ENCODE measurements at regions not wholly inside any gene's neighbourhood (a gene's known extent, or its start where the extent isn't known, plus 50 kb on each side); places are given as distances from the start of the nearest gene placed in this dataset.
"Not testable (repeated sequence)": the region's sequence is repeated elsewhere in the genome, so short reads cannot be mapped to it uniquely, and the experiment has no call there.

DNA sequence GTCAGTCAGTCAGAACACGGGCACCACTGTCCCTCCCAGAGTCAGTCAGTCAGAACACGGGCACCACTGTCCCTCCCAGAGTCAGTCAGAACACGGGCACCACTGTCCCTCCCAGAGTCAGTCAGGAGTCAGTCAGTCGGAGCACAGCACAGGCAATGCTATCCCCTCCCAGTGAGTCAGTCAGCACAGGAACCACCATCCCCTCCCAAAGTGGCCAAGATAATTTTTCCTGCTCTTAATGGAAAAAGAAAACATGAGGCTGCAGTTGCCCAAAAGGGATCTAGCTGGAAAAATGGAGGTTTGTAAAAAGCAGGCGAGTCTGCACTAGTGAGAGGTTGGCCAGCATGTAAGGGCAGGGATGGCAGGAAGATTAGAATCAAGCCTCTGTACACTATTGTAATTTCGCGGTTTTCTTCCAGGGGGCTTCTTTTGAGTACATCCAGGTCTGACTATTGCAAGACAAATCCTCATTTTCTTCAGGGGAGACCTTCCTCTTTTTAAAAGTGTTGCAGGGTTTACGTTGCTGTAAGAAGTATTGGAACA is 213.8 kb downstream of the SIPA1L2 start:
- no peak for DNase-seq (ENCODE audit: low spot score)

DNA sequence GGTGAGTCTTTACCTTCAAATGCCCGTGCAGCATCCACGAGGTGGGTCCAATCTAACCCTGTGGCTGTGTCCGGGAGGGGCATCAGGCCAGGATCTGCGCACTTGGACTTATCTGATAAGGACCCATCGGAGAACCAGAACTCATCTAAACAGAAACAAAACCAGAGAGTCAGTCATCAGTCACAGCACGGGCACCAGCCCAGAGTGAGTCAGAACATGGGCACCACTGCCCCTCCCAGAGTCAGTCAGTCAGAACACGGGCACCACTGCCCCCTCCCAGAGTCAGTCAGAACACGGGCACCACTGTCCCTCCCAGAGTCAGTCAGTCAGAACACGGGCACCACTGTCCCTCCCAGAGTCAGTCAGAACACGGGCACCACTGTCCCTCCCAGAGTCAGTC is 214.5 kb downstream of the SIPA1L2 start:
- DNase-seq (ENCODE audit: low spot score): not testable (repeated sequence)

DNA sequence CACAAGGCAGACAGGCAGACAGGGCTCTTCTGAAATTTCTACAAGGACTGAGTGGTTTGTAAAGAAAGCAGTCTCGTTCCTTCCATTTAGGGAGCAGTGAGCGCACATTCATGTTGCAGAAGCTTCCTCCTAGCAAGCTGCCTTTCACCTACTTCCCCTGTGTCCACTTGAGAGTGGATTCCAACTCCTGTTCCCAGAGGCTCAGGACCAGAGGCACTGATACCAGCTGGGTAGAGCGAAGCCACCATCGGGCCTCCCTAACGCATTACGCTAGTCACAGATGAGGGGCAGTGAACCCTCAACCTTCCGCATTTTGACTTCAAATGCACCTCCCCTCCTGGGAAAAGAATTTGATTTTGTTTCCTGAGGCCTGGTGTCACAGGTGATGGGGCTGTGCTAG is 215.8 kb downstream of the SIPA1L2 start:
- DNase-seq (ENCODE audit: low spot score): no peak

DNA sequence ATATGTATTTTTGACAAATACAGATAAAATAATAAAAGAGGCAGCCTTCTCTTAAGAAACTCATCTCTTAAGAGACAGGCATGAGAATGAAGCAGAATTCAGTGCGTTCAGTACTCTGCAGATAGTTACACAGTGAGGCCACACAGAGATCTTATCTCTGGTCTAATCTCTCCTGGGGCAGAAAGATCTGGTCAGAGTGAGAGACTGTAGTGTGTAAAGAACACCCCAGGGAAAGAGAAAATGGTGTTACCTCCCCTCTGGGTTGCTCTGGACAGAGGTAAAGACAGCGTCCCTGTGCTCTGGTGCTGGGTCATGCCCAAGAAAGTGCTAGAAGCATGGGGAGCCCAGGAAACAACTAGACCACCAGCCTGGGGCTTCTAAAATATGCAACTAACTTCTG is 216.3 kb downstream of the SIPA1L2 start:
- DNase-seq (ENCODE audit: low spot score): no peak

DNA sequence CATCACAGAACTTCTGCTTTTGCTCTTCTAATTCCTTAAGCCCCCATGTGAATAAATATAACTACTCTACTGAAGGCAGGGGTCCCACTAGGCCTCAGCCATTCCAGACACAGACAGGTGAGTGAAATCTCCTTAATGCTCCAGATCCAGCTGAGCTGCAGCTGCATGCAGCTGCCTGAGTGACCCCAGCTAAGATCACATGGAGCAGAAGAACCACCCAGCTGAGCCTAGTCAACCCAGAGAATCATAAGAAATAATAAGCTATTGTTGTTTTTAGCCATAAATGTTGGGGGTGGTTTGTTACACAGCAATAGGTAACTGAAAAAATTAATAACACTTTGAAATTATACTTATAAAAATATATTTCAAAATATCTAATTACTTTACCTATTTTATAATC is 220.3 kb downstream of the SIPA1L2 start:
- no peak for DNase-seq (ENCODE audit: low spot score)

DNA sequence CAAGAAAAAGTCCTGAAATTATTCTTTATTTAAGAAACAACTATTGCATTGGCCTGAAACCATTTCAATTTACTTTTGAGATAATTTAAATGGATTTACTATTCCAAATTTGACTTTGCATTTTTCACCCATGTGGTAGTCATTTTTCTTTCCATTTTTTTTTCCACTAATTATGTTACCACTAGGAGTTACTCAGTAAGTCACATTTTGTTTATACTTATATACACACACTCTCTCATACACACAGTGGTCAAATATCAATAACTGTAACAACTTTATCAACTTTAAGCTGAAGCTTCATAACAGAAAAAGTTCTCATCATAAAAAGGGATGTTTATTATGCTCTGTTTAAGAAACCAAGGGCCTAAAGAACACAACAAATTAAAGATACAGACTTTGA is 222.8 kb downstream of the SIPA1L2 start:
- DNase-seq (ENCODE audit: low spot score): no peak

DNA sequence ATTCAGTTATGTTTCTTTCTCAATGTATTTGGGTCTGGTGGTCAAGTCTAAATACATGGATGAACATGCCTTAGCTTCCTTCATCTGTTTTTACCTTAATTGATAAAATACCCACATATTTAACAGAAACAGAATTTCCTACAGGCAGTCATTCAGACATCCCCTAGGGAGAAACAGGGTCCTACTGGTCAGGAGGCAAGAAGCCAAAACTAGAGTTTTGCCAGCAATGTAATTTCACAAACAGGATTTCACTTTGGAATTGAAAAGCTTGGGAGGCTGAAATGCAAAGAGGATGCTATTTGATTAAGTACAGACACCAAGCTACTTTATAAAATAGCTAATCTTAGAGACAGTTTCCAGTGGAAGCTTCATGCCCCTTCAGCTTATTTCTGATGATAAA is 224.2 kb downstream of the SIPA1L2 start:
- no peak for DNase-seq (ENCODE audit: low spot score)

DNA sequence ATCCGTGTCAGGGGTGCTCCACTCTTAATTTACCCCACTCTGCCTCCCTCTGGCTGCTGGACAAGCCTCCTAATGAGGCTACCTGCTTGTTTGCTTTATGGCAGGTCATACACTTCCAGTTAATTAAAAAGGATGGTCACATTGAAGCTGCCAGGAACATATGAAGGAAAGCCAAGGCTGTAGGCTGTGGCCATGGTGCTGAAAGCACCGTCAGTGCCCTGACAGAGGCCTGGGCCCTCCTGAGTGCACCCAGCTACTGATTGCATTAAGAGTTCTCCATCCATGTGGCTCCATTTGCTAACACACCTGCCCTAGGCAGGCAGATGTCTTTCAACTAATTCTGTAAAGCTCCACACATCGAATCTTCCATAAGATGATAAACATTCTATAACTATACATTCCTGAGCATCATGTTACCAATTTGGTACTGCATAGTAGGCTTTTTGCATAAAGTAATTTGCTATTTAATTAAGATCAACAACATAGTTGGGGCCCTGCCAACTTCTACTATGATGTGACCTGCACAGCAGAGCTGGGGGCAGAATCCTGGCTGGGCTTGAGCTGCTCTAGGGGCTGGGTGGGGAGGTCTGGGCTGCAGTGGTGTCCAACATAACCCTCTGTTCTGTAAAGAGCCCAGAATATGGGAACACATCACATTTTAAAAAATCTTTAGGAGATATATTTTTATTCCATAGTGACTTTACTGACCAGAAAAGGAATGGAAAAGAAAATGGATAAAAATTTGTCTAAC is 224.8 kb downstream of the SIPA1L2 start:
- no peak for DNase-seq (ENCODE audit: low spot score)

DNA sequence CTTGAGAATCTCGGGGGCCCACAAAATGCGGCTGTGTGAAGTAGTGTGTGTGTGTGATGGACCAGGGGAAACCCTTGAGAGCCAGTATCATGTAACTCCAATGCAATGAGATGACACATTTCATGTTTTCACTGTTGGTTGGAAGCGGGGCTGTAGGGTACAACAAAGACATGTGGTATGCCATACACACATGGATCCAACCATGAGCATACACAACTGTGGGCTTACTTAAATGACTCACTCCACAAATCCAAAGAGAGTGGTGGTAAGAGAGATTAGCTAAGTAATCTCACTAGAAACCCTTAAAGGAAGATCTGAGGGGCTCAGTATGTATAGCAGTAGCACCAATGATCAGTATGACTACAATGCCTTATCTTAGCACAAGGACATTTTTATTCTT is 225.7 kb downstream of the SIPA1L2 start:
- DNase-seq (ENCODE audit: low spot score): no peak

DNA sequence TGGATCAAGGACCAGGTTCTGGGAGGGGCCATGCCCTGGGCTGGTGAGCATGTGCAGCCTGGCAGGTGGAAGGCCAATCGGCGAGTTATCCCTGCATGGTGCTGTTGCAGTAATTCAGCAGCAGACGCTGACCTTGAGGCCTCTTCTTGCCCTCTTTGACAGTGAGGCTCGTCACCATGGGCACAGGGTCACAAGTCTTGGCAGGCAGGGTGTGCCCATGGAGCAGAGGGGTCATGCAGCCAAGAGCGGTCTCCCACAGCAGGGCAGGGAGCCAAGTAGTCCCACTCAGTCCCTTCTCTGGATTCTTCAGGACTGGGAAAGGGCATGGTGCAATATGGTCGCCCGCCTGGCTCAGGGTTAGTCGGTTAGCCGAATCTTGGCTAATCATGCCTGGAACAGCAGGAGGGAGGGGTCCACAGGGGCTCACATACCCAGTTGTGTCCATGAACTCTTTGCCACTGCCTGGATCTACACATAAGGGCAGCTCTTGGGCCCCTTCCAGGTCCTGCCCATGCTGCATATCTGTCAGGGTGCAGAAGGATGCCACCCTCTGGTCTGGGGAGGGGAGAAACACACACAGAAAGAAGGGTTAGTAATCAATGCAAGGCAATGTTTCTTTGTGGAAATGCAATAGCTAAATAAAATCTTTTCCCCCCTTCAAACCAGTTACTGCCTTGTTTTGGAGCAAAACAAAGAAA is 226.8 kb downstream of the SIPA1L2 start:
- DNase-seq (ENCODE audit: low spot score): no peak

DNA sequence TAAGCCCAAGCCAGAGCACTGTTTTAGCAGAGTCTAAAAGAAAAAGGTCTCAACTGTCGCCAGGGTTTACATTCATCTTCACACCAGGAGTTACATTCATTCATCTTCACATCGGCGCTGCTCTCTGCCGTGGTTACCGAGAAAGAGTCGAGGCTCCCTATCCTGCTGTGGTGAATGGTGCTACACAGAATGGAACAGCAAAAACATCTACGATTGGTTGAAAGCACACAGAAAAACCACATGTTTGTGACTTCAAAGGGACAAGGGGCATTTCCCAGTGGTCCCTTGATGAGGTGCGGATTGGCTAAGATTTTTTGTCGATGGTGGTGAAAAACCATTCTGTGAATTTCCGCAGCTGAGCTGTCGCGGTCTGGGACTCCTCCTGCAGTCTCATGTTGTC is 231.1 kb downstream of the SIPA1L2 start:
- DNase-seq (ENCODE audit: low spot score): no peak

DNA sequence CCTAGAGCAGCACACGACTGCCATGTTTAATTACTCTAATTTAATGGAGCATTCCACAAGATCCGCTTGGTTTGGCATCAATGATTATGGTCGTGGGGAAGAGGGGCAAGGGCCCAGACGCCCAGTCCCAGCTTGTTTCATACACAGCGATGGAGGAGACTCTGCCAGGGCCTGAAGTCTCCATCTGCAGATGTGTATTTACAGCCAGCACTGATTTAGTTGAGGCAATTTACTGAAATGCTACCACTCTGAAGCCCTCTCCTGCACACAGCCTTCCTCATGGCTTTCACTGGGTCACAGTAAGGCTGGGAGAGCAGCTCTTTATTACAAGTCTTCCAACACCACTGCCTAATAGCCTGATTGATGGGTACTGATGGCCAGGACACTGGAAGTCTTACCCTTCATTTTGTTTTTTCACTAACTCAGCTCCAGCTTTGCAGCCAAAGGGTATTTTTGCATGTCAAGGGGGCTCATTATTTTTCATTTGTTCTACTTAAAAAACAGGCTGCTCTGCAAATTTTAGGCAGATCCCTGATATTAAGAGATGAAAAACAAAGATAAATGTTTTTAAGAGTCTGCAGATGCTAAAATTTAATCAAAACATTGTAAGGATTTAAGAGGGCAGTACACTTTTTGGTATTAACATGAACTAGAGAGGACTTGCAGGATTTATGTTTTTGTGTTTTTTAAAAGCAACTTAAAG is 236.3 kb downstream of the SIPA1L2 start:
- DNase-seq (ENCODE audit: low spot score): no peak

DNA sequence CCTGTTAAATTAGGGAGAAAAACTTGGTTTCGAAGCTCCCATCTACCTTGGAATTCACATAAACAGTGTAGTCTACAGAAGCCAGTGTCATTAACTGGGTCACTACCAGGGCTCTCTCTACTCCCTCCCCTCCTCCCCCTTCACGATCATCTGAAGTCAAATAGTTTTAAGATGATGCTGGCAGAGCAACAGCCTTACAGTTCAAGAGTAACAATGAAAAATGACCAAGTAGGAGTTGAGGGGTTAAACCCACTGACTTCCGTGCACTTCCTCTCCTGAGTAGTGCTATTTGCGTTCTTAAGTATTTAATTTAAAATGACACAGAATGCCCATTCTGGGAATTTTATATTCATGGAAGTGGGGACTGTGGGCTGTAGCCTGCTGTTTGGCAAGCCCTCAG is 236.9 kb downstream of the SIPA1L2 start:
- no peak for DNase-seq (ENCODE audit: low spot score)

DNA sequence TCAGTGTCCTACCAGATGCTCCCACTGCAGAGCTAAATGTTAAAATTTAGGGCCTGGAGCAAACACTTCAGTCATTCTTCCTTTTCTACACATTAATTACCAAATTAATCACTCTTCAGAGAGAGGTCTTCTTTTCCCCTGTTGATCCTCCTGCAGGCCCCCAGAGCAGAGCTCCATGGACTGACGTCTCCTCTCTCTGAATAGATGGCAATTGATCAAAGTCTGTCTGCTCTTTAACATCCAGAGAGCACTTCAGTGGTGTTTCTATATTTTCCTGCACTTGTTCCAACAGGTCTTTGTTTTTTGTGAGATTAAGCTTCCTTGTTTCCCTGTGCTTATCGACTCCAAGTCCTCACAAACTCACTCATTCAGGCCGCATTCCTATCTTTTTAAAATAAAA is 239.3 kb downstream of the SIPA1L2 start:
- DNase-seq (ENCODE audit: low spot score): no peak

DNA sequence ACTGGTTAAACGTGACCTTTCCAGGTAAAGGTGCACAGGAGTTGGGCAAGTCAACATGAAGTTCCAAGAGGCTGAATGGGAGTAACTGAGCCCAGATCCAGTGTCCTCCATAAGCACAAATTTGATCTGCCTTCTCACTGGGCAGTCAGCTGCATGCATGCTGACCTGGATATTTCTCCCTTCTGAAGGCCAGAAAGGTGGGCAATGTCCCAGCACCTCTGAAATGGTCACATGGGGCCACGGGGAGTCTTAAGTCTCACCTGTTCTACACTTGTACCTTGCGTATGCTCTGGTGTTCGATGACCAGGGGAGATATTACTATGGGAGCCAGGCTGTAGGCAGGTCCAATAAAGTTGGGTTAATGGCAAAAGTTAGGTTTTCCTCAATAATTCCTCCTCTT is 240.2 kb downstream of the SIPA1L2 start:
- DNase-seq (ENCODE audit: low spot score): no peak

DNA sequence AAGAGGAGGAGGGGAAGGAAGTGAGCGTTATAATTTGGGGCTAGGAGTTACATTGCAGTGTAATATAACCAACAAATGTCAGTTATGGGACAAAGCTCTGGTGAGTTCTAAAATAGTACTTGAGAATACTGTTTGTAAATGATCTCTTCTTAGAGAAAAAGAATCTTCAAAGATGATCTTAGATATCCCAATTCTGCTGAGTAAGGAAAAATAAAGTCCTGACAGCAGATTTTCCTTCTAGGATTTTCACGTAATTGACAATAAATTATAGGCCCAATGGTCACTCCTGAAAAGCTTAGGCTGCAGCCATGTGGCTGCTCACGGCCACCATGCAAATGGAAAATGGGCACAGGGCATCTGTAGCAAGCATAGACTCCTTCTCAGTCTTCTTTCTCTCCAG is 241.6 kb downstream of the SIPA1L2 start:
- DNase-seq (ENCODE audit: low spot score): no peak

DNA sequence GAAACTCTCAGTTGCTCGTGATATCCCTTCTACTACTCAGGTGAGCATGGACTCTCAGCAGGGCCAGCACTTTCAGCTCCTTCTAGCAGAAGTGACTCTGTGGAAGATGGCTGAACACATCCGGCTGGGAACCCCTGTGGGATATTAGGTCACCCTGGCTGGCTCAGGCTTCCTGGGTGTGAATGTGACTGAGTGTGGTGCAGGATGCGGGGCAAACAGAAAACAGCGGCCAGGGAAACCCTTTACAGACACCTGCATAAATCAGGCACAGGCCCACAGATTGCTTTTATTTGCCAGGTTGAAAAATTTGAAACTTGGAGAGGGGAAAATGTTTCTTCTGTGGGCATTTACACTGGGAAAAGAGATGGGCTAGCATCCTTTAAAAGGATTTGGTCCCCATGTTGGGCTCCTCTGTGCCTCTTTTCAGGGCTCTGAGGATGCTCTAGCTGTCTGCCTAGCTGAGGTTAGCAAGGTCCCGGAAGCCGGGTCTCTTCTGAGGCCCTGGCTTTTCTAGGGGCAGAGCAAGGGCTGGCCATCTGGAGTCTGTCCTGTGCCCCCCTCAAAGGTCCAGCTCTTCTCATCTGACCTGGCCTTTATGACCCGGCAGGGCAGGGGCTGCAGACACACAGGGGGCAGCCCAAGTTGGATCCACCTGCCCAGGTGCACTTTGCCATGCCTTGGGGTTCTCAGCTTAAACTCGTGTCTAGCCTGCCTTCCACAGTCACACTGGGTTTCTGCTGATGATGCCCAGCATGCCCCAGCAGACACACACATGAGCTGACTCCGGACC is 243.0 kb downstream of the SIPA1L2 start:
- DNase-seq (ENCODE audit: low spot score): no peak

DNA sequence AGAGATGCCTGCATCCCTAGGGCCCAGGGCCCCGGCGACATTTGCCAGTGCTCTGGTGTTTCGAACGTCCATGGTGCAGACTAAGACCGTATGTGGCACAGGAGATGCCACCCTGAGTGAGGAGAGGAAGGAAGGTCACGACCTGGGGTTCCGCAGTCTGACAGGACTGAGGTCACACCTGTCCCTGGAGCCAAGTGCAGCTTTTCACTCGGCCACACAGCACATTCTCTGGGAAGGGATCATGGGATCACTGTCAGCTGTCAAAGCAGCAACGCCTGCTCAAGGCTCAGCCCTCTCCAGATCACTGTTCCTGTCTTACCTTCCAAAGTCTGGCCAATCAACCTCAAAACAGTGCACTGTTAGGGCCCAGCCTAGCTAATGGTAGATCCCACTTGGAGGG is 243.6 kb downstream of the SIPA1L2 start:
- no peak for DNase-seq (ENCODE audit: low spot score)

DNA sequence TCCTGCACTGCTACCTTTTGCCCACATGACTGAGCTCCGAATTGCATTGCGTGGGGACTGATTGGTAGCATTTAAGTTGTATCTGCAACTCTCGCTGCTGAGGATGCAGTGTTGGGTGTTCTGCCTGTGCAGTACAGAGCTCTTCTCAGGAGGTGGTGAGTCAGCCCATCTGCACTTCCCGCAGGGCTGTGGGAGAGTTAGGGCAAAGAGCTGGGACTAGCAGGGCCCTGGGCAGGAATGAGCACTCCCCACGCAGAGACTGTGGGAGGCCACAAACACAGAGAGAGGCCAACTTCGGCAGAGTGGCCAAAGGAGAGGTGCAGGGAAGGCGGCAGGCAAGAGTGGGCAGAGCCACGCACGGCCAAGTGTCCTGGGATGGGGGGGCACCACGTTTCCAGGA is 244.7 kb downstream of the SIPA1L2 start:
- DNase-seq (ENCODE audit: low spot score): peak; percentile 20

DNA sequence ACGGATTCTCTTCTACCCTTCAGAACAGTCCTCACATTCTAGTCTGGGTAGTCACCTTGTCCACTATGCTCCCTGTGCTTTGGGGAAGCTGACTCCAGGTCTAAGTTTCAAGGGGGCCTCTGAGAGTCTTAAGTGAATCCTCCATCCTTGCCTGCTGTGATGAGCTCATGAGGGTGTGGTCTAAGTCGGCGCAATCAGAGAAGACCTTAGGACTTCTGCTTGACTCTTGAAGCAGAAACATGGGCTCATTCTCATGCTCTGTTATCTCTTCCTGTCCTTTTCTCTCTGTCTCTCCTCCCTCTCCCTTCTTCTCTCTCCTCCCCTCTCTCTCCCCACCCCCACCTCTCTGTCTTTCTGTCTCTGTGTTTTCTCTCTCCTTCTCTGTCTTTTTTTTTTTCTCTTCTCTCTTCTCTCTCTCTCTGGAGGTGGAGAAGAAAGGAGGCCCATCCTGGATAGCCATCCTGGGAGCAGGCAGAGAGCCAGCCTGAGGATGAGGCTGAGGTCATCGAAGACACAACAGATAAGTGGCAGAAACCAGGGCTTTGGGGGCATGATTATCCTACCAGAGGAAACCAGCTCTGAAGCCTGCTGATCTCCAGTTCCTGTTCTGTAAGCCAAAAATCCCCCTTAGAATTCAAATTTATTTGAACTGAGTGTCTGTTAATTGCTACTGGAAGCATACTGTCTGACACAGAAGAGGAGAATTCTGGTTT is 245.6 kb downstream of the SIPA1L2 start:
- no peak for DNase-seq (ENCODE audit: low spot score)

DNA sequence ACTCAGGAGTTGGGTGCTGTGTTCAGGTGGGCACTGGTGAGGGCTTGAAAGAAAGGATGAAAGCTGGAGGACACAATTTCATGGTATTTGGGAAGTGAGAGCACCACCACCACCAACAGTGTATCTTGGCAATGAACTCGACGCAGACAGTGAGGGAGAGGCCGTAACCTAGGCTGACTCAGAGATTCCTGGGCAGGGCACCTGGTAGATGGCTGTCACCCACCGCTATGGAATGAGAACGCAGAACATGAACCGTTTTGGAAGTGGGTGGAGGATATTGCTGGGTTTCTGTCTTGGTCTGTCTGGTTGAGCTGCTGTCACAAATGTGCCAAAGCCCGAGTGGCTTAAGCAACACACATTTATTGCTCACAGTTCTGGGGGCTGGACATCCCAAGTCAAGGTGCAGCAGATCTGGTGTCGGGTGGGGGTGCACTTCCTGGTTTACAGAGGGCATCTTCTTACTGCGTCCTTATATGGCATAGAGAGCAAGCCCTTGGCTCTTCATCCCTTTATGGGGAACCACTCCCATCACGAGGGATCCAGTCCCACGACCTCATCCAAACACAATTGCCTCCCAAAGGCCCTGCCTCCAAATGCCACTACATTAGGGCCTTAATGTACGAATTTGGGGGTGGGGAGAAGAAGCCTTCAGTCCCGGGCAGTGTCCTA is 246.3 kb downstream of the SIPA1L2 start:
- no peak for DNase-seq (ENCODE audit: low spot score)

Data from GM03348 (cell line).